SU-DHL-6 (cell line): ENCODE measurements at regions not wholly inside any gene's neighbourhood (a gene's known extent, or its start where the extent isn't known, plus 50 kb on each side); places are given as distances from the start of the nearest gene placed in this dataset.

Source experiments
- CTCF ChIP-seq: fragments of 200-600 bp; sonication (generic); IDR thresholded peaks from one replicate; pipeline ENCODE4 v1.5.1; 2017; ENCODE audit warnings: antibody characterized with exemption, mild to moderate bottlenecking, low read length, moderate library complexity; ENCODE audit not compliant: insufficient read depth, poor library complexity, severe bottlenecking
- EZH2phosphoT487 ChIP-seq: fragments of 200-600 bp; sonication (generic), shearing (Covaris generic); conservative IDR thresholded peaks from 2 replicates; pipeline ENCODE4 v1.6.1; 2018; ENCODE audit warnings: mild to moderate bottlenecking, antibody characterized with exemption, low read length, moderate library complexity, mixed read lengths

DNA sequence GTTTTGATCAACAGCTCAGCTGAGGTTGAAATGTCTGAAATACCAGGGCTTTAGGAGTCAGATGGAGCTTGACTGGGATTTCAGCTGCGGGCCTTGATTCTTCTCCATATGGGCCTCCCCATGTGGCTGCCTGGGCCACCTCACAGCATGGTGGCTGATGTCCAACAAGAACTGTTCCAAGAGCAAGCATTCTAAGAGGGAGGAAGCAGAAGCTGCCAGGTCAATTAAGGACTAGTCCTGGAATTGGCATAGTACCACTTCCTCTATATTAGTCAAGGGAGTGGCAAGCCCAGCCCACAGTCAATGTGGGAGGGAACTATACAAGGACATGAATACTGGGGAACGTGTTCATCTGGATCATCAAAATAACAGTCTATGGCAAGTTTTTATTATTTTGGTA is 181.7 kb upstream of the ANKRD28 start:
- no peak for TF ChIP-seq CTCF
- TF ChIP-seq EZH2phosphoT487, result no peak
